ENCODE measurements at regions not wholly inside any gene's neighbourhood (a gene's known extent, or its start where the extent isn't known, plus 50 kb on each side); places are given as distances from the start of the nearest gene placed in this dataset.

DNA sequence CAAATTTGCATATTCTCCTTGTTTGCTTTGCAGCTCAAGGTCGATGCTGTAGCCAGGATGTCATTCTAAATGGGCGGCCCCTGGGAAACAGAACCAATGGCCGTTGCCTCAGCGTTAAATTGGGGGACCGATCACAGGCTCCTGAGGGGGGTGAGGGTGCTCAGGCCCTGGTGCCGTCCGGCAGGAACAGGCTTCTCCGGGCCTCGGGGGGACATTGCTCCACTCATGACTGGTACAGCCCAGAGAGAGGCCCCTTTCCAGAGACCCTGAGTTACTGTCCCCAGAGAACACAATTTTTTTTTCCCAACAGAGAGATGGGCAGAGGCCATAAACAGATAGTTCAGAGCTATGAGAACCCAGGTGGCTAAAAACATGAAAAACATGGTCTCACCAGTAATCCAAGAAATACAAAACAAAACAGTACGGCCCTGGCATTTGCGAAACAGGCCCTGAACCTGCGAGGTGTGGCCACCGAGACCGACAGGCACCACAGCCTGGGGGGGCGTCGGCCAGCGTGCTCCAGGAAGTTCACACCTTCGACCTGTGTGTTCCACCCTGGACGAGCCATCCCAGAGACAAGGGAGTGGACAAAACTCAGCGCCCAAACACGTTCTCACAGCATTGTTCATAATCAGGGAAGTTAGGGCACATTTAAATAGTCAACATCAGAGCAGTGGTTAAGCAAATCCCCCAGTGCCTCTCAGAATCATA, 82.8 kb downstream of the METRNL start (continued):
- TF ChIP-seq, protein P1, sequence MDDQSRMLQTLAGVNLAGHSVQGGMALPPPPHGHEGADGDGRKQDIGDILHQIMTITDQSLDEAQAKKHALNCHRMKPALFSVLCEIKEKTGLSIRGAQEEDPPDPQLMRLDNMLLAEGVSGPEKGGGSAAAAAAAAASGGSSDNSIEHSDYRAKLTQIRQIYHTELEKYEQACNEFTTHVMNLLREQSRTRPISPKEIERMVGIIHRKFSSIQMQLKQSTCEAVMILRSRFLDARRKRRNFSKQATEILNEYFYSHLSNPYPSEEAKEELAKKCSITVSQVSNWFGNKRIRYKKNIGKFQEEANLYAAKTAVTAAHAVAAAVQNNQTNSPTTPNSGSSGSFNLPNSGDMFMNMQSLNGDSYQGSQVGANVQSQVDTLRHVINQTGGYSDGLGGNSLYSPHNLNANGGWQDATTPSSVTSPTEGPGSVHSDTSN (IDR thresholded peaks at IDR 0.05; ENCODE audit: insufficient replicate concordance, low read depth, low read length), result no peak
- TF ChIP-seq ZNF207 (IDR thresholded peaks at IDR 0.05; ENCODE audit: borderline replicate concordance) (no peak), PAX5 (IDR thresholded peaks at IDR 0.05; ENCODE audit: borderline replicate concordance, low read depth, low read length) (no peak), NFYB (IDR thresholded peaks at IDR 0.05; ENCODE audit: insufficient read depth, low read depth, low read length) (no peak), SMAD5 (IDR thresholded peaks at IDR 0.05; ENCODE audit: low read depth) (no peak)
- TF ChIP-seq, protein P2, sequence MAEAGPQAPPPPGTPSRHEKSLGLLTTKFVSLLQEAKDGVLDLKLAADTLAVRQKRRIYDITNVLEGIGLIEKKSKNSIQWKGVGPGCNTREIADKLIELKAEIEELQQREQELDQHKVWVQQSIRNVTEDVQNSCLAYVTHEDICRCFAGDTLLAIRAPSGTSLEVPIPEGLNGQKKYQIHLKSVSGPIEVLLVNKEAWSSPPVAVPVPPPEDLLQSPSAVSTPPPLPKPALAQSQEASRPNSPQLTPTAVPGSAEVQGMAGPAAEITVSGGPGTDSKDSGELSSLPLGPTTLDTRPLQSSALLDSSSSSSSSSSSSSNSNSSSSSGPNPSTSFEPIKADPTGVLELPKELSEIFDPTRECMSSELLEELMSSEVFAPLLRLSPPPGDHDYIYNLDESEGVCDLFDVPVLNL (IDR thresholded peaks at IDR 0.05; ENCODE audit: low read depth, low read length), result no peak

DNA sequence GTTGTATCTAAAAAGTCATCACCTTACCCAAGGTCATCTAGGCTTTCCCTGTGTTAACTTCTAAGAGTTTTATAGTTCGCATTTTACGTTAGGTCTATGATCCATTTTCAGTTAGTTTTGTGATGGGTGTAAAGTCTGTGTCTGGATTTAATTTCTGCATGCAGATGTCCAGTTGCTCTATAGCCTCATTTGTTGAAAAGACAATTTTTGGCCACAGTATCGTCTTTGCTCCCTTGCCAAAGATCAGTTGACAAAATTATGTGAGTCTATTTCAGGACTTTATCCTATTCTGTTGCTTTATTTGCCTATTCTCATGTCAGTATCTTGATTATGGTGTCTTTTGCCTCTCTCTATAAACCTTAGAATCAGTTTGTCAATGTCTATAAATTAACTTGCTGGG, 85.1 kb downstream of the METRNL start:
- intact Hi-C loops (cut with micrococcal nuclease; ENCODE audit: unreplicated experiment) (no loop called here), in situ Hi-C loops (cut with MboI) (no loop called here)
- Histone ChIP-seq H3K9ac (ENCODE audit: control insufficient read depth, insufficient read depth, low read length) (no peak overlapping the region), H3K4me1 (ENCODE audit: control insufficient read depth, insufficient read depth, low read length) (no peaks in the 10 kb centered on the region), H3K4me3 (no peak overlapping the region), H3K27me3 (replicated peaks in 1 of 2; ENCODE audit: control insufficient read depth in 2 of 2, insufficient read depth in 2 of 2, low read length in 1 of 2) (peaks cover 0 to 3% of the 10 kb centered on the region in 2 experiments; a peak in 1 of 4 replicates), H3K79me2 (ENCODE audit: control insufficient read depth, insufficient read depth, low read length) (no peaks in the 10 kb centered on the region), H3K9me3 (replicated peaks; ENCODE audit: control insufficient read depth, insufficient read depth, low read length) (no peaks in the 10 kb centered on the region), H4K20me1 (ENCODE audit: control insufficient read depth, insufficient read depth) (no peaks in the 10 kb centered on the region), H3K27ac (ENCODE audit: control insufficient read depth, insufficient read depth) (no peak overlapping the region), H3K36me3 (ENCODE audit: control insufficient read depth in 2 of 2, insufficient read depth in 2 of 2, low read length in 1 of 2) (no peaks in the 10 kb centered on the region), H2AFZ (ENCODE audit: control insufficient read depth, low read depth, low read length) (no peak overlapping the region), H3K4me2 (ENCODE audit: control insufficient read depth, insufficient read depth) (no peak overlapping the region)
- FAIRE-seq, result no peak
- ChIA-PET SMC1A (ENCODE audit: uncharacterized antibody, unreplicated experiment) (no interaction called here), POLR2A (no interaction called here), CTCF (no interaction called here), RAD21 (ENCODE audit: unreplicated experiment) (no interaction called here)
- DNase-seq (ENCODE audit: low read depth, low spot score), result no peak
- WGBS (ENCODE audit: insufficient coverage, insufficient replicate concordance, low lambda C conversion rate, missing lambda C conversion rate), result 44% methylated on average over 3 of the region's 3 CpGs
- ATAC-seq, result no peak
- BruUV-seq (replicated peaks), result no TSS peak
- no peak for TF ChIP-seq ZNF24 (IDR thresholded peaks at IDR 0.05)
- no peak for TF ChIP-seq SMARCA5 (IDR thresholded peaks at IDR 0.05)
- TF ChIP-seq HDGF (IDR thresholded peaks at IDR 0.05), result no peak
- TF ChIP-seq, protein P3, sequence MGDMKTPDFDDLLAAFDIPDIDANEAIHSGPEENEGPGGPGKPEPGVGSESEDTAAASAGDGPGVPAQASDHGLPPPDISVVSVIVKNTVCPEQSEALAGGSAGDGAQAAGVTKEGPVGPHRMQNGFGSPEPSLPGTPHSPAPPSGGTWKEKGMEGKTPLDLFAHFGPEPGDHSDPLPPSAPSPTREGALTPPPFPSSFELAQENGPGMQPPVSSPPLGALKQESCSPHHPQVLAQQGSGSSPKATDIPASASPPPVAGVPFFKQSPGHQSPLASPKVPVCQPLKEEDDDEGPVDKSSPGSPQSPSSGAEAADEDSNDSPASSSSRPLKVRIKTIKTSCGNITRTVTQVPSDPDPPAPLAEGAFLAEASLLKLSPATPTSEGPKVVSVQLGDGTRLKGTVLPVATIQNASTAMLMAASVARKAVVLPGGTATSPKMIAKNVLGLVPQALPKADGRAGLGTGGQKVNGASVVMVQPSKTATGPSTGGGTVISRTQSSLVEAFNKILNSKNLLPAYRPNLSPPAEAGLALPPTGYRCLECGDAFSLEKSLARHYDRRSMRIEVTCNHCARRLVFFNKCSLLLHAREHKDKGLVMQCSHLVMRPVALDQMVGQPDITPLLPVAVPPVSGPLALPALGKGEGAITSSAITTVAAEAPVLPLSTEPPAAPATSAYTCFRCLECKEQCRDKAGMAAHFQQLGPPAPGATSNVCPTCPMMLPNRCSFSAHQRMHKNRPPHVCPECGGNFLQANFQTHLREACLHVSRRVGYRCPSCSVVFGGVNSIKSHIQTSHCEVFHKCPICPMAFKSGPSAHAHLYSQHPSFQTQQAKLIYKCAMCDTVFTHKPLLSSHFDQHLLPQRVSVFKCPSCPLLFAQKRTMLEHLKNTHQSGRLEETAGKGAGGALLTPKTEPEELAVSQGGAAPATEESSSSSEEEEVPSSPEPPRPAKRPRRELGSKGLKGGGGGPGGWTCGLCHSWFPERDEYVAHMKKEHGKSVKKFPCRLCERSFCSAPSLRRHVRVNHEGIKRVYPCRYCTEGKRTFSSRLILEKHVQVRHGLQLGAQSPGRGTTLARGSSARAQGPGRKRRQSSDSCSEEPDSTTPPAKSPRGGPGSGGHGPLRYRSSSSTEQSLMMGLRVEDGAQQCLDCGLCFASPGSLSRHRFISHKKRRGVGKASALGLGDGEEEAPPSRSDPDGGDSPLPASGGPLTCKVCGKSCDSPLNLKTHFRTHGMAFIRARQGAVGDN (IDR thresholded peaks at IDR 0.05), result no peak
- no peak for TF ChIP-seq GABPA (IDR thresholded peaks at IDR 0.05; ENCODE audit: low read depth)
- no peak for TF ChIP-seq ATF7 (IDR thresholded peaks at IDR 0.05; ENCODE audit: low read depth)
- no peak for TF ChIP-seq PAX5 (IDR thresholded peaks at IDR 0.05; ENCODE audit: borderline replicate concordance, low read depth, low read length)
- TF ChIP-seq, protein P4, sequence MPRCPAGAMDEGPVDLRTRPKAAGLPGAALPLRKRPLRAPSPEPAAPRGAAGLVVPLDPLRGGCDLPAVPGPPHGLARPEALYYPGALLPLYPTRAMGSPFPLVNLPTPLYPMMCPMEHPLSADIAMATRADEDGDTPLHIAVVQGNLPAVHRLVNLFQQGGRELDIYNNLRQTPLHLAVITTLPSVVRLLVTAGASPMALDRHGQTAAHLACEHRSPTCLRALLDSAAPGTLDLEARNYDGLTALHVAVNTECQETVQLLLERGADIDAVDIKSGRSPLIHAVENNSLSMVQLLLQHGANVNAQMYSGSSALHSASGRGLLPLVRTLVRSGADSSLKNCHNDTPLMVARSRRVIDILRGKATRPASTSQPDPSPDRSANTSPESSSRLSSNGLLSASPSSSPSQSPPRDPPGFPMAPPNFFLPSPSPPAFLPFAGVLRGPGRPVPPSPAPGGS (IDR thresholded peaks at IDR 0.05; ENCODE audit: borderline replicate concordance, insufficient read depth, low read depth, low read length, poor library complexity, severe bottlenecking), result no peak
- no peak for TF ChIP-seq SRF (IDR thresholded peaks at IDR 0.05; ENCODE audit: low read depth in 2 of 2, low read length in 2 of 2)
- no peak for TF ChIP-seq POLR2A (IDR thresholded peaks at IDR 0.05; ENCODE audit: low read depth, low read length)

All from GM12878 (cell line).